Sigmoid colon (tissue), 4 donors: ENCODE measurements at regions not wholly inside any gene's neighbourhood (a gene's known extent, or its start where the extent isn't known, plus 50 kb on each side); places are given as distances from the start of the nearest gene placed in this dataset.

Experiments used
- EP300 ChIP-seq, 4 donors: sonication (generic); formaldehyde crosslinking; IDR thresholded peaks; one replicate each; pipeline ENCODE4 v1.6.1; 2017; ENCODE audit warnings: antibody characterized with exemption in 4 of 4
- POLR2A ChIP-seq, 2 donors: fragments of 450-650 bp; IDR thresholded peaks; one replicate each; pipeline ENCODE4 v1.6.1; 2016; ENCODE audit warnings: antibody characterized with exemption in 2 of 2, mild to moderate bottlenecking in 2 of 2, moderate library complexity in 2 of 2
- POLR2AphosphoS5 ChIP-seq, 4 donors: sonication (generic); formaldehyde crosslinking; IDR thresholded peaks; one replicate each; pipeline ENCODE4 v1.6.1; 2017; ENCODE audit warnings: antibody characterized with exemption in 4 of 4
- TF ChIP-seq, protein P1 (sequence below), 4 experiments: fragments of 450-650 bp in 3 of 4; fragments of 200-600 bp in 1 of 4; IDR thresholded peaks; one replicate each; pipeline ENCODE4 v1.5.1; 2016 to 2019; ENCODE audit warnings: antibody characterized with exemption in 4 of 4, mild to moderate bottlenecking in 3 of 4, moderate library complexity in 2 of 4

DNA sequence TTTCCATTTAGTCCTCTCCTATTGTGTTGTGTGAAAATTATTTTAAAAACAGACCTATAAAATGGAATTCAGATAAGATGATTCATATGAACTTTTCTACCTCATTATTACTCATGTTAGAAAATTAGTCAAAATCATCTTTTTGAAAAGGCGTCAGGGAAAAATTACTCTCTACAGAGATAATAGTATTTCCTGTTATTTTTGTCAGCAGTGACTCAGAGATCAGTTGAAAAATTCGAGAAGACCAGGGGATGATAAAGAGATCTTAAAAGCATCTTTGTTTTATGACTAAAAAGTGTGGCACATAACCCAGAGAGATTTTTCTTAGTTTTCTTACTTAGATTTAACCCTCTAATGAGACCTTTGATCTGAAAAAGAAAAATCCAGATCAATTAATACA lies 157.9 kb upstream of the CARD18 start:
- no peak for TF ChIP-seq POLR2A (IDR thresholded peaks at IDR 0.05)
- TF ChIP-seq, protein P1, sequence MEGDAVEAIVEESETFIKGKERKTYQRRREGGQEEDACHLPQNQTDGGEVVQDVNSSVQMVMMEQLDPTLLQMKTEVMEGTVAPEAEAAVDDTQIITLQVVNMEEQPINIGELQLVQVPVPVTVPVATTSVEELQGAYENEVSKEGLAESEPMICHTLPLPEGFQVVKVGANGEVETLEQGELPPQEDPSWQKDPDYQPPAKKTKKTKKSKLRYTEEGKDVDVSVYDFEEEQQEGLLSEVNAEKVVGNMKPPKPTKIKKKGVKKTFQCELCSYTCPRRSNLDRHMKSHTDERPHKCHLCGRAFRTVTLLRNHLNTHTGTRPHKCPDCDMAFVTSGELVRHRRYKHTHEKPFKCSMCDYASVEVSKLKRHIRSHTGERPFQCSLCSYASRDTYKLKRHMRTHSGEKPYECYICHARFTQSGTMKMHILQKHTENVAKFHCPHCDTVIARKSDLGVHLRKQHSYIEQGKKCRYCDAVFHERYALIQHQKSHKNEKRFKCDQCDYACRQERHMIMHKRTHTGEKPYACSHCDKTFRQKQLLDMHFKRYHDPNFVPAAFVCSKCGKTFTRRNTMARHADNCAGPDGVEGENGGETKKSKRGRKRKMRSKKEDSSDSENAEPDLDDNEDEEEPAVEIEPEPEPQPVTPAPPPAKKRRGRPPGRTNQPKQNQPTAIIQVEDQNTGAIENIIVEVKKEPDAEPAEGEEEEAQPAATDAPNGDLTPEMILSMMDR (IDR thresholded peaks at IDR 0.05) = no peak
- TF ChIP-seq POLR2AphosphoS5 (IDR thresholded peaks at IDR 0.05) = no peak
- no peak for TF ChIP-seq EP300 (IDR thresholded peaks at IDR 0.05)
